ENCODE measurements at regions not wholly inside any gene's neighbourhood (a gene's known extent, or its start where the extent isn't known, plus 50 kb on each side); places are given as distances from the start of the nearest gene placed in this dataset.

- H4K20me1 ChIP-seq (ENCODE audit: insufficient read depth, low read length) = no peaks in the 10 kb centered on the region
- no peaks in the 10 kb centered on the region for H3K4me1 ChIP-seq (ENCODE audit: low read length)
- H3K9me2 ChIP-seq (replicated peaks; ENCODE audit: insufficient read depth, low read length) = no peaks in the 10 kb centered on the region
- DNase-seq = no peak
- no peak overlapping the region for H3K9ac ChIP-seq (ENCODE audit: low read length)
- H3K4me2 ChIP-seq (ENCODE audit: low read depth, low read length) = no peak overlapping the region
- H3K9me3 ChIP-seq (replicated peaks; ENCODE audit: insufficient read depth, low read length) = no peaks in the 10 kb centered on the region
- no peaks in the 10 kb centered on the region for H3K27me3 ChIP-seq (replicated peaks; ENCODE audit: insufficient read depth, low read length)
- no peak overlapping the region for H3K27ac ChIP-seq (ENCODE audit: low read length)
- H3F3A ChIP-seq (ENCODE audit: insufficient read depth, low read length) = no peaks in the 10 kb centered on the region
- H3K79me2 ChIP-seq (ENCODE audit: low read length) = no peaks in the 10 kb centered on the region
- H3K4me3 ChIP-seq (ENCODE audit: low read length) = no peak overlapping the region
- no peaks in the 10 kb centered on the region for H3K36me3 ChIP-seq (replicated peaks; ENCODE audit: insufficient read depth, low read length)
- H2AFZ ChIP-seq (ENCODE audit: low read length) = no peak overlapping the region
- no peak for TF ChIP-seq EZH2 (optimal IDR thresholded peaks at IDR 0.05; ENCODE audit: low read depth, low read length)
- TF ChIP-seq EZH2phosphoT487 (IDR thresholded peaks at IDR 0.05; ENCODE audit: low read length) = no peak
- TF ChIP-seq, protein P1, sequence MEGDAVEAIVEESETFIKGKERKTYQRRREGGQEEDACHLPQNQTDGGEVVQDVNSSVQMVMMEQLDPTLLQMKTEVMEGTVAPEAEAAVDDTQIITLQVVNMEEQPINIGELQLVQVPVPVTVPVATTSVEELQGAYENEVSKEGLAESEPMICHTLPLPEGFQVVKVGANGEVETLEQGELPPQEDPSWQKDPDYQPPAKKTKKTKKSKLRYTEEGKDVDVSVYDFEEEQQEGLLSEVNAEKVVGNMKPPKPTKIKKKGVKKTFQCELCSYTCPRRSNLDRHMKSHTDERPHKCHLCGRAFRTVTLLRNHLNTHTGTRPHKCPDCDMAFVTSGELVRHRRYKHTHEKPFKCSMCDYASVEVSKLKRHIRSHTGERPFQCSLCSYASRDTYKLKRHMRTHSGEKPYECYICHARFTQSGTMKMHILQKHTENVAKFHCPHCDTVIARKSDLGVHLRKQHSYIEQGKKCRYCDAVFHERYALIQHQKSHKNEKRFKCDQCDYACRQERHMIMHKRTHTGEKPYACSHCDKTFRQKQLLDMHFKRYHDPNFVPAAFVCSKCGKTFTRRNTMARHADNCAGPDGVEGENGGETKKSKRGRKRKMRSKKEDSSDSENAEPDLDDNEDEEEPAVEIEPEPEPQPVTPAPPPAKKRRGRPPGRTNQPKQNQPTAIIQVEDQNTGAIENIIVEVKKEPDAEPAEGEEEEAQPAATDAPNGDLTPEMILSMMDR (IDR thresholded peaks at IDR 0.05; ENCODE audit: low read length) = no peak
Observed at GRCh38 chr4:85018983-85019382, 52.5 kb upstream of the WDFY3 start.

DNA sequence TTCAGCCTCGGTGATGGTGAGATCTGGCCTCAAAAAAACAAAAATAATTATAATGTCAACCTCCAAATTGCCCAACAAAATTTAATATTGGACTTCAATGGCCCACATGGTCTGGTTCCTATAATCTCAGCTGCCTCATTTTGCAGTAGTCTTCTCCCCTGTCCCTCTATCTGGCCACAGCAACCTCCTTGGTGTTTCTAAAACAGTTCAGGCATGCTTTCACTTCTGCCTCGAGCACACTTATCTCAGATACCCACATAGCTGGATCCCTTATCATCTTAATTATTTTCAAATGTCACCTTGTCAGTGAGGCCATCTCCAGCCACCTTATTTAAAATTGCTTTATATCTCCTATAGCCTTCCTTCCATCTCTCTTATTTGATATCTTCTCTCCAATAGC is 52.9 kb upstream of the WDFY3 start:
- TF ChIP-seq, protein P1 (IDR thresholded peaks at IDR 0.05; ENCODE audit: low read length) = no peak
- no peak for TF ChIP-seq EZH2phosphoT487 (IDR thresholded peaks at IDR 0.05; ENCODE audit: low read length)
- no peak for TF ChIP-seq EZH2 (optimal IDR thresholded peaks at IDR 0.05; ENCODE audit: low read depth, low read length)
- H3K4me2 ChIP-seq (ENCODE audit: low read depth, low read length) = no peak overlapping the region
- no peak for DNase-seq
- H4K20me1 ChIP-seq (ENCODE audit: insufficient read depth, low read length) = no peaks in the 10 kb centered on the region
- no peaks in the 10 kb centered on the region for H3K79me2 ChIP-seq (ENCODE audit: low read length)
- H3F3A ChIP-seq (ENCODE audit: insufficient read depth, low read length) = no peaks in the 10 kb centered on the region
- H3K9me2 ChIP-seq (replicated peaks; ENCODE audit: insufficient read depth, low read length) = no peaks in the 10 kb centered on the region
- no peak overlapping the region for H2AFZ ChIP-seq (ENCODE audit: low read length)
- no peak overlapping the region for H3K4me3 ChIP-seq (ENCODE audit: low read length)
- no peak overlapping the region for H3K9ac ChIP-seq (ENCODE audit: low read length)
- H3K36me3 ChIP-seq (replicated peaks; ENCODE audit: insufficient read depth, low read length) = no peaks in the 10 kb centered on the region
- no peaks in the 10 kb centered on the region for H3K9me3 ChIP-seq (replicated peaks; ENCODE audit: insufficient read depth, low read length)
- H3K27ac ChIP-seq (ENCODE audit: low read length) = no peak overlapping the region
- H3K4me1 ChIP-seq (ENCODE audit: low read length) = no peaks in the 10 kb centered on the region
- no peaks in the 10 kb centered on the region for H3K27me3 ChIP-seq (replicated peaks; ENCODE audit: insufficient read depth, low read length)

- no peak overlapping the region for H3K27ac ChIP-seq (ENCODE audit: low read length)
- H3K9me3 ChIP-seq (replicated peaks; ENCODE audit: insufficient read depth, low read length) = no peaks in the 10 kb centered on the region
- no peaks in the 10 kb centered on the region for H3K36me3 ChIP-seq (replicated peaks; ENCODE audit: insufficient read depth, low read length)
- DNase-seq = no peak
- no peaks in the 10 kb centered on the region for H3K79me2 ChIP-seq (ENCODE audit: low read length)
- H3K9me2 ChIP-seq (replicated peaks; ENCODE audit: insufficient read depth, low read length) = no peaks in the 10 kb centered on the region
- H4K20me1 ChIP-seq (ENCODE audit: insufficient read depth, low read length) = no peaks in the 10 kb centered on the region
- no peak overlapping the region for H3K4me2 ChIP-seq (ENCODE audit: low read depth, low read length)
- H2AFZ ChIP-seq (ENCODE audit: low read length) = no peak overlapping the region
- H3K27me3 ChIP-seq (replicated peaks; ENCODE audit: insufficient read depth, low read length) = no peaks in the 10 kb centered on the region
- no peak overlapping the region for H3K9ac ChIP-seq (ENCODE audit: low read length)
- no peak overlapping the region for H3K4me3 ChIP-seq (ENCODE audit: low read length)
- TF ChIP-seq EZH2phosphoT487 (IDR thresholded peaks at IDR 0.05; ENCODE audit: low read length) (no peak), EZH2 (optimal IDR thresholded peaks at IDR 0.05; ENCODE audit: low read depth, low read length) (no peak)
- TF ChIP-seq, protein P1 (IDR thresholded peaks at IDR 0.05; ENCODE audit: low read length) = no peak
- H3F3A ChIP-seq (ENCODE audit: insufficient read depth, low read length) = no peaks in the 10 kb centered on the region
- no peaks in the 10 kb centered on the region for H3K4me1 ChIP-seq (ENCODE audit: low read length)
Observed at GRCh38 chr4:85024671-85025070, 58.2 kb upstream of the WDFY3 start.
